Mammary epithelial cell (primary cell): ENCODE measurements at regions not wholly inside any gene's neighbourhood (a gene's known extent, or its start where the extent isn't known, plus 50 kb on each side); places are given as distances from the start of the nearest gene placed in this dataset.

Experiments used
- CTCF ChIP-seq, 2 donors: IDR thresholded peaks in 1 of 2; conservative IDR thresholded peaks in 1 of 2; 2 replicates each; pipeline ENCODE4 v1.5.1; 2011 to 2012; ENCODE audit warnings: inconsistent platforms in 2 of 2, low read length in 2 of 2, mild to moderate bottlenecking in 2 of 2, control low read depth in 1 of 2, low read depth in 1 of 2; ENCODE audit not compliant: insufficient read depth in 1 of 2; ENCODE audit errors: extremely low read depth in 1 of 2
- EZH2 ChIP-seq: IDR thresholded peaks from 2 replicates; pipeline ENCODE4 v1.6.1; 2012; ENCODE audit warnings: low read length, inconsistent platforms, borderline replicate concordance

- TF ChIP-seq CTCF (conservative IDR thresholded peaks at IDR 0.05 in 1 of 2, IDR thresholded peaks at IDR 0.05 in 1 of 2; ENCODE audit: extremely low read depth in 1 of 2, insufficient read depth in 1 of 2, low read depth in 1 of 2, low read length in 2 of 2) (no peak), EZH2 (no peak)
These were observed 279.6 kb upstream of the VLDLR start for GRCh38 chr9:2341956-2342355.
